ENCODE measurements at regions not wholly inside any gene's neighbourhood (a gene's known extent, or its start where the extent isn't known, plus 50 kb on each side); places are given as distances from the start of the nearest gene placed in this dataset.

DNA sequence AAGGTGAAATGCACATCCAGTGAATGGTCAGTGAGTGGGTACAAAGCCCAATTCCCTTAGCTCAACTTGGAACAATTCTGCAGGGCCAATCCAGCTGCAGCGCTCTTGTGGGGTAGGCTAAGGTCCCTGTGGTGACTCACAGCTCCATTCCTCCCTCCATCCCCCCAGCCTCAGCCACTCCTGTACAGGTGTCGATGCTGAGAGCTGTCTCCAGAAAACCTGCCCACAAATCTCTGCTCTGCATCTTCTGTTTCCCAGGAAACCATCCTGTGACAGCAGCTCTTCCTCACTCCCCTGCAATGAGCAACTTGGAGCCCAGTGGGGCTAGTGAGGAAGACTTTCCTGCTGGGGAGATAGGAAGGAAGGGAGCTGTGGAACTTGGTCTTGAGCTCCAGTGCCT, 244.7 kb upstream of the GPR26 start:
- DNase-seq = no peak

DNA sequence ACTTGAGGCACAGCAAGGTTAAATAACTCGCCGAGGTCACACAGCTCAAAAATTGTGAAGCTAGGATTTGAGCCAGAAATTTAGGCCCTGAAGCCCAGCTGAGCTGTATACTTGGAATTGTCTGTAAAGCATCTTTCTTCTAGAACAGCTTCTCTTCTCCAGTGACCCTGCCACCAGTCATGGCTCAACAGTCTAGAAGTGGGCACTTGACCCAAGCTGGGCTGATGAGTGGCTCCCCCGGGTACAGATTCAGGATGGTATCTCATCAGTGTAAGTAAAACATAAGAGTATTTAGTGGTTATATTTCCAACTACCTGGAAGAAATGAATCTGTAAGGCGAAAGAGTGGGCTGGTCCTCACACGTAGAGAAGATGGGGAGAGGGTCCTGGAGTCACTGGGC, 243.9 kb upstream of the GPR26 start:
- DNase-seq = no peak

DNA sequence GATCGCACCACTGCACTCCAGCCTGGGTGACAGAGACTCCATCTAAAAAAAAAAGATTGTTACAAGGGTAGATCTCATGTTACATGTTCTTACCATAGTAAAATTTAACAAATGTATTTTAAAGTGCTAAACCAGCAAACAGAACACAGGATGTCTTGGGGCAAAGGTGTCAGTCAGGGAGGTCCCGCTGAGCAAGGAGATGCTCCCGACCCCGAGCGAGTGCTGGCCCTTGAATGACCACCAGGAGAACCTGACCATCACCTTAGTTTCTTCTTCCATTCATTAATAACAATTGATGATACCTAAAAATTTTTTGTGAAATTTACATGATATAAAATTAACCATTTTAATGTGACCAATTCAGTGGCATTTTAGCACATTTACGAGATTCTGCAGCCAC, 241.6 kb upstream of the GPR26 start:
- no peak for DNase-seq

DNA sequence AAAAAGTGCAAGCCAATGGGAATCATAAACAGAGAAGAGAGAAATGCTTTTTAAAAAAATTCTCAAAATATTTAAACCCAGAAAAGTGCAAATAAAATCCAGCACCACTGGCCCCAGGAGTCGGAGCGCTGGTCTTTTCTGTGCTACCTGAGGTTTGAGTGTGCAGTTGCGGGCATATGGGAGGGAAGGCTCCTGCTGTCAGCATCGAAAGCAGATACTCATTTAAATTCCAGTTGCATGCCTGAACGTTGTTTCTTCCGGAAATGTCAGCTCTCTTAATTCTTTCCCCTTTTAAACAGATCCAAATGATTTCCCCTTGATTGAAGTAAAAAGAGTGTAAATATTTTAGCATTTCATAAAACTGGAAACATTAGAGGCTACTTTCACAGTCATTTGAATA, 240.5 kb upstream of the GPR26 start:
- no peak for DNase-seq

DNA sequence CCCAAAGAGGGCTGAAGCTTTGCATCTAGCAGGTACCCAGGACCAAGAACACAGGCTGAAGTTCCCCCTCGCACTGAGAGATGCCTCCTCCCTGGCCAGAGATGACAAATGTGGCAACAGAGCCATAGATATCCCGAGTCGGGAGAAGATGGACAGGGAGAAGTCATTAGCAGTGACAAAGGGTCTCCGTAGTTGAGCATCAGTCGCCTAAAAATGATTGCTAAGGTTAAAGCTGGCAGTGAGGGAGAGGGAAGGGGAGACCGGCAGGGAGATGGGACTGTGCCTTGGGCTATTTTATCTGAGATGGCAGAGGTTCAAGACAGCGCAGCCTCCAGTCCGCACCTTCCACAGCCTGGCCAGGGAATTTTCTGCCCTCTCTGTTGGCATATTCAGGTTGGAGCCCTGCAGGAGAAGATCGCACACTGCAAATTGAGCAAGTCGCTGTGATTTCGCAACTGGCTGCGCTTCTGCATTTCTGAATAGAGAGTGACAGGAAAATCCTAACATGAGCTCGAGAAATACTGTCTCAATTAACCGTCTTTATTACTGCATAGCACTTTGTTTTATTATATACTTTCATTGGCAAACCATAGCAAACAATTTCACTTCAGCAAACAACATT, 238.9 kb upstream of the GPR26 start:
- DNase-seq = no peak

DNA sequence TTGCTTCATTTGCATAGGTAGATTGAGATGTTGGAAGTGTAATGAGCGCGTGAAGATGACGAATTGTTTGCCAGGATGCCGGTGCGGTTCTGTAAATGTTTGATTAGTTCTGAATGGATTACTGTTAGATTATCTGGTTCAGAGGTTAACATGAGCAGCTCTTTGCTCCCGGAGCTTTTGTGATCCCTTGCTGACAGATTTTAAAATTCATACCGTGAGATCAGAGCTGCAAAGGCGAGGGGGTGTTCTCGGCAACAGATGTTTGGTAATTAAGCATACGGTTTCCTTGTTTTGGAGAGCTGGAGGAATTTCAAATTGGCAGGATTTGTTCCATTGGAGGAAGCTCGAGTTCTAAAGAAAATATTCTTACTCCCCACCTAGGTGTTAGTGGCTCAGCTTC, 237.8 kb upstream of the GPR26 start:
- no peak for DNase-seq

DNA sequence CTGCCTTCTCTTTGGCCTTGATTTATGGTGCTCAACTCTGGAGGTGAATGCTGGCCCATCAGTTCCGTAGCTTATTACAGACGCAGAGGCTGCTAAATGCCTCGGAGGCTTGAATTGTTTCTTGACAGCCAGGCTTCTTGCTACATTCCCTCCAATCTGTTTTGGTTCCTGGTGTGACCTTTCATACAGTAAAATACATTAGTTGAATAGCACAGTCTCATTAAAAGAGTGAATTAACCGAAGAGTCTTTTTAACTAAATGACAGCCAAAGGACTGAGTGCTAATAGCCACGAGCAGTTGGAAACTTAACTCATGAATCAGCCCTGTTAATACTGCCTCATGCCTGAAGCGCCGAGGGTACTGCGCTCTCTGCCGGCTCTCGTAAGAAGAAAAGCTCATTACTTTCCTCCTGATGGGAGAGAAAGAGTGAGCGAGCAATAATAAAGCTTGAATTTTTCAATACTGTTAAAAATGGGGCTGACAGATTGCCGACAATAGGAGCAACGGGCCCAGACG, 236.4 kb upstream of the GPR26 start:
- no peak for DNase-seq

DNA sequence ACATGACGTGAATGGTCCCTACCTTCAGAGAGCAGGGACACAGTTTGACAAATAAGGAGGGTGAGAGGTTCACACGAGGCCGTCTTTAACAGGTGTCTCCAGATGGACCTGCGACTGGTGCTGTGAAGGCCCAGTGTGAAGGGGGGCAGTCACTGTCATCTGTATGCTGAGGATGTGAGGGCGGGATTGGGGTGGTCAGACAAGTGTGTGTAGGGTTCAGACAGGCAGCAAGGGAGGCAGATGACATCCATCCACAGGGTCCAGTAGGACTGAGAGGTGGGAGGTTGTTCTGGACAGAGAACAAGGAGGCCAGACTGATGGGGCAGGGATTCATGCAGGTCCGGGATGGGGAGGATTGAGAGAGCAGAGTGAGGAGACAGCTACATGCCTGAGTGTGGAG, 232.6 kb upstream of the GPR26 start:
- DNase-seq = no peak

DNA sequence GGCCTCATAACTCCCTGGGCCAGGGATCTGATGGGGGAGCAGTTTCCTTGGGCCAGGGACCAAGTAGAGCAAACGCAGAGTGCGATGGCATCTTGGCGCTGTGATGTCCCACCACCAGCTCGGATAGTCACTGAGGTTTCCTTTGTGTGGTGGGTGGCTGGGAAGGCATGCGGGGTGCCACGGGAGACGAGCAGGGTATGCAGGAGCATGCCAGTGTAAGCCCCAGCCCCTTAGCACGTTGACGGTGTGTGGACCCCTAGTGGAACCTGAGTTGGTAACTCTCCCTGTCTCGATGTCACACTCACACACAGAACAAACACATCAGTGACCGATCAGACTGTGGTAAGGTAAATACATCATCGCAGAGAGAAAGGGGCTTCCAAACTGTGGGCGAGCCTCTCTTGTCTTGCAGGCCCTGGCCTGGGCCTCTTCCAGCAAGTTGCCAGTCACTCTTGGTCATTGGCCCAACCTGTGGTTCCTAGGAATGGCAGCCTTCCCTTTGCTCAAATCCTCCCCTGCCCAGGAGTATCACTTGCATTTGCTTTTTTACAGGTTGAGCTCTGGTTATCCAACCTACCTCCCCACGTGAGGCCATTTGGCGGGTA, 231.6 kb upstream of the GPR26 start:
- no peak for DNase-seq

DNA sequence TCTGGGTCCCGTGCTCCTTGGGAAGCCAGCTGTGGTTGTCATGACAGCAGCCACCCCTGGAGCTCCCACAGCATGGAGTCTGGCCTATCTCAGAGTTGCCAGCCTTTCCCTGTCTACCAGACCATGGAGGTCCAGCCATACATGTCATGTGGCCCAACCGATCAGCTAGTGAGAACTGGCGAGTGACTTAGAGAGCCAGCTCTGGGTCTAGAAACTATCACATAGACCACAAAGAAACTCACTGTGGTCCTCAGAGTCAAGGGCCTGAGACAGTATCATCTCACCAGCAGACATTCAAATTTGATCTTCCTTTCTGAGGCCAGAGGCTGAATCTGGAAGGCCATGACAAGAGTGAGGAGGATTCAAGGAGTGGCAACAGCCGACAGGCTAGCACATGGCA, 223.3 kb upstream of the GPR26 start:
- no peak for DNase-seq

DNA sequence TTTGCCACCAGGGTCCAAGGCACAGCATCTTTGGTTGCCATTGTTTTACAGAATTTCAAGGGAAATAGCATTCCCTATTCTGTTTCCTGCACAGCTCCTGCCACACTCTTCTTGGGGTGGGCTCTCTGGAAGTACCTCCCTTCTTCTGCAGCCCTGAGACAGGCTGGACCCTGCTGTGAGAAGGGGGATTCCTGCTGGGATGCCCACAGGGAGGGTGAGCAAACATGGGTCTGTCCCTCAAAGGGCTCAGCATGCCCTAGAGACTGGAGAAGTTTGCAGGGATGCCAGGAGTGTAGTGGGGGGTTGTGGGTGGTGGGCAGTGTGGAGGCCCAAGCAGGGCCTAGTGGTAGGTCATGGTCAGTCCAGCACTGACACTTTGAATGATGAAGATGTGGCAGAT, 222.2 kb upstream of the GPR26 start:
- no peak for DNase-seq

DNA sequence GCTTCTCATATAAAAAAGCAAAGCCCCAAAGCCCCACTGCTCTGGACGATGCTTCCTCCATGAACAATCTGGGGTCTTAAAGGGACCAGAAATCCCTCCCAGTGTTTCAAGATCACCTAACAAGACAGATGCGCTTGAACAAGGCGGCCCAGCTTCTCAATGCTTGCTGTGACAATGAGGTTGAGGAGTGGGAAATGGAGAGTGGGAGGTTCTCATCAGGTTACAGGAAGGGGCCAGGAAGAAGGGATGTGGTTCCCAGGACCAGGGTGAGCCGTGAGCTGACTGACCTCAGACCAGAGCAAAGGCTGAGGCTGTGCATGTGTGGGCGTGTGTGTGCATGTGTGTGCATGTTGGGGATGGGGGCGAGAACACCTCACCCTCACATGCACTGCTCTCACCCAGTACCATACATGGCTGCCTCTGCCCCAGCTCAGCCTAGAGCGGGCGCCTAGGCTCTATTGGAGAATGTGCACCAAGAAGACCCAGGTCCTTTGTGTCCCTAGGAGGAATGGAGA, 220.8 kb upstream of the GPR26 start:
- no peak for DNase-seq

DNA sequence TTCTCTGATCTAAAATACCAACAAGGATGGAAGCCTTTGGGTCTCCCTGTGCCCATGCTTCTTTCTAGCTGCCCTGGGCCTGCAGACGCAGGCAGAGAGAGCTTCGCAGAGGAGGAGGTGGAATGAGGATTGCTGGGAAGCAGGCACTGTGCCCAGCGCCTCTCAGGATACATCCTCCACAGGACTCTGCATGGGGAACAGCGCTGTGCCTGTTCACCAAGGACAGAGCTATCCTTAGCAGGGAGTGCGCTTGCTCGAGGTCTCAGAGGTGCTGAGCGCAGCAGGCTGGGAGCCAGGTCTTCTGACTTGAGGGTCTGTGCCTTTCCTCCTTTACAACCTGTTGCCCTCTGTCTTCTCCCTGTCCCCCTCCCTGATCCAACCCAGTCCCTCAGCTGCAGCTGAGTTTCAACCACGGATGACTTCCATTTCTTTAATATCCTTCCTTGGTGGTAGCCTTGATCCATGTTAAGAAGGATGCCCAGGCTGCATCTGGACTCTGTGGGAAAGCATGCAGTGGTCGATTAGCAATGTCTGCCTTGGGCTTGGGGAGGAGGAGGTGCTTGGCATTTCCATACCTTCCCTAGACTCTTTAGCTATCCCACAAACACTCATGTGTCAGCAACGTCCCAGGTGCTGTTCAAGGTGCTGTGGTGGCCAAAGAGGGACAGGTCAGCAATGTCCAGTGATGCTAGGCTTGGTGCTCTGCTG, 219.6 kb upstream of the GPR26 start:
- DNase-seq = no peak

DNA sequence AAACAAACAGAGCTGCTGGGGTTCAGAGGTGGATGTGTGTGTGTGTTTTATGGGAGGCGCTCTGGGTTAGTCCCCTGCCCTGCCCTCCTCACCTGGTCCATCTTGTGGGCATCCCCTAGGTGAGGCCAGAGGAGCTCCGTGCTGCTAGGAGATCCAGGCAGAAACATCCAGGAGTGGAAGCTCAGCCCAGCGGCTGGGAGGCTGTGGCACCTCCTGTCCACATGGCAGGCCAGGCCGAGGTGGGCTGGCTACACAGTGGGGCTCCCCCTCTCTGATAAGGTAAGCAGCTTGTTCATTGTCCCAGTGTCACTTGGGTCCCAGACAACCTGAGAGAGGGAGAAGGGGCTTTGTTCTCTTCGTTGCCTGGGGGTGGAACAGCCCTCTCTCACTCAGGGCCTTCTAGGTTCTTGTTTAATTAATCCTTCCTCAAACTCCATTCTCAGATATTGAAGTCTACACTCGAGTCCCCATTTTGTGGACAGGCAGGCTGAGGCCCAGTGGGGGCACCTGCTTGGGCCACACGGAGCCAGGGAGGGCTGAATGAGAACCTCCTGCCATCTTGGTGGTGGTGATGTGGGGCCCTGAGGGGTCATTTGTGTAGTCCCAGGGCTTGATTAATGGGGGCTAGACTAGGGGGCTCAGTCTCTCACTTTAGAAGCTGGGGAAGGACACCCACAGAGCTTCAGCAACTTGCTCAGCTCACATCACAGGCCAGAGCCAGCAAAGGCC, 216.8 kb upstream of the GPR26 start:
- DNase-seq = no peak

DNA sequence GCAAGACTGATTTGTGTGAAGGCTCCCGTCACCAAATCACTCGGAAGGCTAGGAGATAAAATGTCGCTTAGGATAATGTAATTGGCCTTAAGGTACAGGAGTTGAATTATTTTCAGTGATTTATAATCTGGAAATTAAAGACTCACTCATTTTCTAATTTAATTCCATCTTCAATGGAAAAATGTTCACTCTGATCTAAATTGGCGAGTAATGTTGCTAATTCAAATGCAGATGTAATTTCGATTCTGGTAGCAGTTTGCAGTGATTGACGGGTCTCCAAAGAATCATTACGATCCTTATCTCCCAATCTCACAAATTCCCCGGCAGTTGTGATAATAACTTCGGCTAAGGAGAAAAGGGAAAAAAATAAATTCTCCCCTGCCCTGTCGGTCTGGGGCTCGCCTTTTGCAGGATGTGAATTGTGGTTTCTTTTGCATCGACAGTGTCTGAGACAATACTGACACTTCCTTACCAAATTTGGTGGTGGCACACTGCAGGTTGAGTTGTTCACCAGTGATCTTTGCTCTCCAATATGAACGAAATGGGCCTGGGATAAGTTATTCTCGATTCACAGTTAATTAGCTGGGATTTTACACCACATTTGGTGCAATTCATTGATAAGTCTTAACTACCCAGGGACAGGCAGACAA, 215.1 kb upstream of the GPR26 start:
- DNase-seq = no peak

DNA sequence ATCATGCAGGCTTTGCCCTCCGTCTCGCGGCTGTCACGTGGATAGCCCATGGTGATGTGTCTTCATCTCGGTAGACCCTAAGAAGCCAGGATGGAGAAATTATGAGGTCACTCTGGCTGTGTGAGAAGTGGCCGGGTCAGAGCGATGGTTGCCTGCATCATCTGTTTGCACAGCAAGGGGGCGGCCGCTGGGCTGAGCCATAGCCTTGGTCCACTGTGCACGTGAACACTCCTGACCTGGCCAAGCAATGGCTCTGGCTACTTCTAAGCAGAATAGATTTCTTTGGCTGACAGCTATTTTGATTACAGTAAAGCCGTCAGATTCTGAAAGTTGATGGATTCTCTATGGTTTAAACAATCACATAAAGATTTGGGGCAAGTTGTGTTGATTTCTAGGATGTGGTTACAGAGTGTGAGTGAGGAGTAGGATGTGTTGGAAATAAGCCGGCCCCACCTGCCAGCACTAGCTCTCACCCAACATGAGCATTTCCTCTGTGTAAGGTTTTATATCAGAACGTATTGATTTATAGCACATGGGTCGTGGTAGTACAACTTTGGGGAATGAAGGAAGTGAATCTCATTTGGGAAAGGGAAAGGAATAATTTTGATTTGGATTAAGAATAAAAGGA, 214.4 kb upstream of the GPR26 start:
- DNase-seq = no peak

DNA sequence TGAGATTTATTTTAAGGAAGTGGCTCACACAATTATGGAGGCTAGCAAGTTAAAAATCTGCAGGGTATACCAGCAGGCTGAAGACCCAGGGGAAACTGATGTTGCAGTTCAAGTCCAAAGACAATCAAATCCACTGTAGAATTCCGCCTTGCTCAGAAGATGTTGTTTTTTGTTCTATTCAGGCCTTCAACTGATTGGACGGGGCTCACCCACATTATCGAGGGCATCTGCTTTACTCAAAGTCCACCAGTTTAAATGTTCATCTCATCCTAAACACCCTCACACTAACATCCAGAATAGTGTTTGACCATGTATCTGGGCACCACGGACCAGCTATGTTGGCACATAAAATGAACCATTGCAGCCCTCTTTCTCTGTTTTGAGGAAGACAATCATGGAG, 211.2 kb upstream of the GPR26 start:
- DNase-seq = no peak

DNA sequence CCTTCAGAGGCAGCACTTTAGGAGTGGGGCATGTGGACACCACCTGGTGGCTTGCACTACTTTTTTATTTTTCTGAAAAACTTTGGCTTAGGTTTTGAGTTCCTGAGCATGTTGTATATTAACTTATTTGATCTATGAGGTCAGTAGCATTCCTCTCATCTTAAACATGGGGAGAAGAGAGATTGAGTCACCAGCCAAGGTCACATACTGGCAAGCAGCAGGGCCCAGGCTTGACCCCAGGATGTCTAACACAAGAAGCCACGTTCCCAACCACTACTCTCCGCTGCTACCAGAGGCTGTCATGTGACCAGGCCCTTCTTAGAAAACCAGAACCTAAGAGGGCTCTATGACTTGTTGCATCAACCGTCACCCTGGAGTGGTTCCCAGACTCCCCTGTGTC, 210.3 kb upstream of the GPR26 start:
- no peak for DNase-seq

DNA sequence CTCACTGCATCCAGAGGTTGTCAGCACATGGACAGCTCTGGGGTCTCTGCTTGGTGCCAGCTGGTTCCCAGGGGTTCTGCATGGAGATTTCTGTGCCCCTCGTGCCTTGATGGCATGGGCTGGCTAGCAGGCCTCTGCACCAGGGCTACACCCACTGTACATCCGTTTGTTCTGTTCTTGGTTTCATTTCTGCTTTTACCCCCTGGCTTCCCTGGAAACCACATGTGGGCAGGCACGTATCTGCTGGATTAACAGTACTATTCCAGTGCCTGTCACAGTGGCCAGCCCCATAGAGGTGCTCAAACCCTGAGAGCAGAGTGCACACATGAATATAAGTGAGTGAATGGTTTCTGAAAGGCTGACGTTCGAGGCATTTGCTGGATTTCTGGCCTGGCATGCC, 207.2 kb upstream of the GPR26 start:
- no peak for DNase-seq

DNA sequence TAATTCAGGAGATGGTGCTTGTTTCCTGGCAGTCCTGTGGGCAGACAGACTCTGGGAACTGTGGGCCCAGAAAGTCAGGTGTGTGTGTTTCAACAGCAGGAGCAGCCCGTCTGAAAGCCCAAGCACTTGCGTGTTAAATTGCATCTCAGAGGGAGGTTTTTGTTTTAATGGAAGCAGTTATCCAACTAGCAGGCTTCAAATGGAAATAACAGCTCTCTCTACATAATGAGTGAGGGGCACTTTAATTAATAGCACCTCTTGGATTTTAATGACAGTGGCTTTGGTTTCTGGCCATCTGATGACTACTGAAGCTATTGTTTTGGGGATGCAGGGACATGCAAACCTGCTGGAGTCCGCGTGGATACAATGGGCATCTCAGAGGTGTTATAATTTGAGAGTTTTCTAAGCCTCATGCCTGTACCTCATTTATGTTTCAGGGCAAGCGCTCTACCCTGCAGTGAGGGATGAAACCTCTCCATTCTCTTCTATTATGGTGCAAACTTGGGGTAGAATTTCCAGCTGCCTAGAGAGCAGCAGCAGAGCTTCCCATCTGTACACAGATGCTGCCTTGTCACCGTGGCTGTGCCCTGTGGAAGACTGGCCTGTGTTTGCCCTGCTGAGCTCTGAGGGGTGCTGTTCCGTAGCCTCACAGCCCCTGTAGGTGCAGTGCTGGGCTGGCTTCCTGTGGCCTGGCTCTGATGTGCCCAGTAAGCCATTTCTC, 206.6 kb upstream of the GPR26 start:
- no peak for DNase-seq

DNA sequence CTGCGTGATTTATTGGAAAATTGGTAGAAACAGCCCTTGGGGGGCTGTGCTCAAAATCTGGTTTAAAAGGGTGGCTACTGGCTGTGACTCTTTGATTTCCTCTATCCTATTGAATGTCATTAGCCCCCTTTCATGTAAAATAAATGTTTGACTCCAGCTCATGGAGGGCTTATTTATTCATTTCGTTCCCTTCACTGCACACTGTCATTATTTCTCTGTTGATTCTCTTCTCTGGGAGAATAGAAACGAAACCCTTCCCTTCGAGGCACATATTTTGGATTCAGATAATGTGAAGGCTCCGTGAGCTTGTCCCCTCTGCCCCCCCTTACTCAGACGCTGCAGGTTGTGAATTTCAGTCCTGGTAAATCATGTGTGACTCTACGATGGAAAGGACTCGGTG, 203.9 kb upstream of the GPR26 start:
- DNase-seq = no peak

DNA sequence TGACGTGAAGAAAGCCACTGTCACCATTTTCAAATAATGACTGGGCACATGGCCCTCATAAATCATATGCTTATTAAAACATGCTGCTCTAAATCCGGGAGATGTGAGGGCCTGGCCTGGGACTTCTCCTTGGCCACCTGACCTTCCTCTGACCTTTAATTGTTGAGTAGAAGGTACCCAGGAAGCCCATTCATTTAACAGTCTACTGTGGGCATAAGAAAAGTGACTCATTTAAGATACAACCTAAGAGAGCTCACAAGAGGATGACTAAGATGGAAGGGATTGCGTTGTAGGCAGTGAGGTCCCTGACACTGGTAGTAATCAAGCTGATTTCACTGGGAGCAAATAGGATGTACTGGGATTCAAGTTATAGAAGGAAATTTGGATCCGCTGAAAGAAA, 203.4 kb upstream of the GPR26 start:
- no peak for DNase-seq

Measured in activated CD4-positive, CD25-positive, alpha-beta regulatory T cell treated with anti-CD3 and anti-CD28 coated beads, Interleukin-2, amount 50 U/mL, for 72 hours (primary cell).